NB4 (cell line): ENCODE measurements at regions not wholly inside any gene's neighbourhood (a gene's known extent, or its start where the extent isn't known, plus 50 kb on each side); places are given as distances from the start of the nearest gene placed in this dataset.

Source experiments
- DNase-seq: peaks from one replicate; pipeline ENCODE4 v3.0.0; 2010; ENCODE audit warnings: low read depth
- H3K4me3 ChIP-seq: one replicate; pipeline ENCODE4 v1.5.1; 2011; ENCODE audit warnings: mild to moderate bottlenecking, low read depth, low read length, moderate library complexity
- CTCF ChIP-seq: IDR thresholded peaks from one replicate; pipeline ENCODE4 v1.5.1; 2012; ENCODE audit warnings: low read depth, low read length
- MAX ChIP-seq: IDR thresholded peaks from 2 replicates; pipeline ENCODE4 v1.6.1; 2011; ENCODE audit warnings: low read depth, low read length
- MYC ChIP-seq: IDR thresholded peaks from 2 replicates; pipeline ENCODE4 v1.6.1; 2011; ENCODE audit warnings: low read depth, low read length
- POLR2A ChIP-seq: IDR thresholded peaks from 2 replicates; pipeline ENCODE4 v1.6.1; 2011; ENCODE audit warnings: mild to moderate bottlenecking; ENCODE audit not compliant: insufficient read length; ENCODE audit errors: extremely low read depth

DNA sequence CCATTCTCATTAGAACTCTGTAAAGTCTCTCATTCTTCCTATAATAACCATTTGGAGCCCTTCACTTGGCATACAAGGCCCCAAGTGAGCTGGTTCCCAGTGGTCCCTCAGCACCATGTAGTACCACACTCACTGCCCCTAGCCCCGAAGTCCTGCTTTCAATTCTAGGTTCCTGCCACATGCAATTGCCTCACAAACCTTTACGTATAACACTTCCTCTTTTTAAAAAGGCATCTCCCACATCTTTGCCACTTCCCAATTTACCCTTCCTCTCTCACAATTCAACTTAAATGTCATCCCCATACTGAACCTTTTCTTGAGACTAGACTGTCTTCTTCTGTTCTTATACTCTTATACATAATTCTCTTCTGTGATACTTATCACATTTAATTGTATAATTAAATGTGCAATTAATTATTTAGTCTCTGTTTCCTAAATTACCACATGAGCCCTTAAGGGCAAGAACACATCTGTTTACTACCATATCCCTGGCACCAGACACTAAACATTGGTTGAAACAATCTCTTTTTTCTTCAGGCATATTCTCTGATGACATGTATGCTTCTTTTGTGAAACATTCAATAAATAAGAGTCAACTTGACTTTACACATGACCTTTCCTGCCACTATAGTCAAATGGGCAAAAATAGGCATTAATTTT, 304.0 kb downstream of the SPRY2 start:
- TF ChIP-seq POLR2A (no peak), MYC (peak; percentile 83), MAX (peak; percentile 81)
- H3K4me3 ChIP-seq = no peak overlapping the region
- peak; percentile 88 for DNase-seq

DNA sequence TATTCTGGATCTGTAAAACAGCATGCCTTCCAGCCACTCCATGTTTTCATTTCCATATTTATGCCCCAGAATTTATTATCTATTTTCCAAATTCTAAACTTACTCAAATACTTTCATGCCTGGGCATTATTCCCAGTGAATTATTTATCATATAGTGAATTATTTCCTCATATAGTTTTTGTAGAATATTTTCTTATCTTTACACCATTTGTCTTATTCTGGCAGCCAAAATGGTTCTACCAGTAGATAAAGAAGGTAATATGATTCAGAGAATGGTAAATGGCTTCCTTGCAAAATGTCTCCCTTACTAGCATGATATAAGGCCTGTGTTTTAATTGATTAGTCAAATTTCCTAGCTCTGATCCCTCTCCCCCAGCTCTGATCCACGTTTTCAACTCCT, 305.8 kb downstream of the SPRY2 start:
- DNase-seq = no peak
- no peak for TF ChIP-seq MYC
- no peak for TF ChIP-seq POLR2A
- no peak for TF ChIP-seq CTCF
- TF ChIP-seq MAX = no peak
- H3K4me3 ChIP-seq = no peak overlapping the region

DNA sequence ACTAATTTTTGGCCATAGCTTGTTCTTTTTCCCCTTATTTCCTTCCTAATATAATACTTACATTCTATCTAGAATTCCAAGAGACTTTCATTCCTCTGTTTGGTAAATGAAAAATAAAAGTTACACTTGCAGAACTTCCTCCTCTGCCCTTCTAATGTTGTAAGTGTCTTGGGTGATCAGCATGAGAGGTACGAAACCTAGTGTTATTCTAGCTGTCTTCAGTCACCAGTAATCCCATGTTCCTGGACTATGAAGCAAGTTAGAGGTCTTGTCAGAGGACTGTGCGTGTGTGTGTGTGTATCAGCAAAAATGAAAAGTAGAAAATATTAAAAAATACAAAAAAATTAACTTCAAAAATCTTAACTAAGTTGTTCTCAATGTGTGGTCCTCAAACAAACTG, 307.0 kb downstream of the SPRY2 start:
- no peak for DNase-seq
- no peak overlapping the region for H3K4me3 ChIP-seq
- TF ChIP-seq POLR2A (no peak), CTCF (no peak), MAX (no peak), MYC (no peak)

DNA sequence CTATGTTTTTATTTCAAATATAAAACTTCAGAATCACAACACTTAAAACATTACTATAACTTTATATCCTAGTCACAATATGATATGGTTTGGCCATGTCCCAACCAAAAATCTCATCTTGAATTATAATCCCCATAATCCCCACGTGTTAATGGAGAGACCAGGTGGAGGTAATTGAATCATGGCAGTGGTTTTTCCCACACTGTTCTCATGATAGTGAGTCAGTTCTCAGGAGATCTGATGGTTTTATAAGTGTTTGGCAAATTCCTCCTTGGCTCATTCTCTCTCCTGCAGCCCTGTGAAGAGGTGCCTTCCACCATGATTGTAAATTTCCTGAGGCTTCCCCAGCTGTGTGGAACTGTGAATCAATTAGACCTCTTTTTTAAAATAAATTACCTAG, 307.6 kb downstream of the SPRY2 start:
- DNase-seq = no peak
- H3K4me3 ChIP-seq = no peak overlapping the region
- TF ChIP-seq MYC (no peak), CTCF (no peak), MAX (no peak), POLR2A (no peak)

DNA sequence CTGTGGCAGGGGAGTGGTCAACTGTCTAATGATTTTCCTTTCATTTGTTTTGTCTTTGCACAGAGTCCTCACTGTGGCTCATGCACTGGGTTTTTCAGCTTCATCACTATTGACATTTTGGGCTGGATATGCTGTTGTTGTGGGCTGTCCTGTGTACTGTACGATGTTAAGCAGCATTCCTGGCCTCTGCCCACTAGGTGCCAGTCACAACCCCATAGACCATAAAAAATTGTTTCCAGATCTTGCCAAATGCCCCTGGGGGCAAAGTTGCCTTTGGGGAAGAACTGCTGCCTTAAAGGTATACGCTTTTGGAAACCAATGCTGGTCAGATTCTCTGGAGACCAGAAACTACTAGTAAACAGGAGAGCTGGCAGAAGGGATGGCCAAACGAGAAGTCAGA, 310.4 kb downstream of the SPRY2 start:
- peak; percentile 70 for DNase-seq
- no peak overlapping the region for H3K4me3 ChIP-seq
- TF ChIP-seq CTCF (peak; percentile 33), MYC (peak; percentile 37; the same call in 1 of the 2 replicates), POLR2A (no peak)

DNA sequence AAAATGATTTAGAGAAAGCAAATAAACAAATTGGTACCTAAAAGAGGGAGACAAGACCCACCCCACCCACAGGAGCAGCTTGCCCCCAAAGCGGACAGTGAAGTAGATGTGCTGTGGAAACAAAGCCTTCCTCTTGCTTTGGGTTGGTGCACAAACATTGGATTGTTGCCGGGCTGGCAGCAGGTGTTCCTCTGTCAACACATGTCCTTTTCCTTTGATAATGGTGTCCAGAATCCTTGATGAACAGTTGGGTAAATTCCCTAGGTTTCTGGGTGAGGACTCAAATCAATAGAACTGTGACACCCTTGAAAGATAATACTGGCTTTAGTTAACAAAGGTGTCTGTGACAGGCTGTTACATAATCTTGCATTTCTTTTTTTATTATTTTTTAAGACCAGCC, 311.8 kb downstream of the SPRY2 start:
- DNase-seq = no peak
- TF ChIP-seq MAX = no peak
- no peak for TF ChIP-seq CTCF
- no peak for TF ChIP-seq MYC
- TF ChIP-seq POLR2A = no peak
- no peak overlapping the region for H3K4me3 ChIP-seq
